Glutamatergic neuron (in vitro differentiated cells): ENCODE measurements at regions not wholly inside any gene's neighbourhood (a gene's known extent, or its start where the extent isn't known, plus 50 kb on each side); places are given as distances from the start of the nearest gene placed in this dataset.
"Not testable (repeated sequence)": the region's sequence is repeated elsewhere in the genome, so short reads cannot be mapped to it uniquely, and the experiment has no call there.

Experiments used
- DNase-seq: peaks from one replicate; pipeline ENCODE4 v3.0.0; 2022
- H3K27ac Mint-ChIP-seq: one replicate; pipeline ENCODE4 v1.8.0; 2020; ENCODE audit warnings: mild to moderate bottlenecking, mixed read lengths, inconsistent platforms; ENCODE audit not compliant: unreplicated experiment
- H3K27me3 Mint-ChIP-seq: one replicate; pipeline ENCODE4 v1.8.0; 2020; ENCODE audit warnings: mild to moderate bottlenecking, moderate library complexity, mixed read lengths, inconsistent platforms; ENCODE audit not compliant: unreplicated experiment
- H3K36me3 Mint-ChIP-seq: one replicate; pipeline ENCODE4 v1.8.0; 2020; ENCODE audit warnings: mild to moderate bottlenecking, mixed read lengths, inconsistent platforms; ENCODE audit not compliant: unreplicated experiment
- H3K4me1 Mint-ChIP-seq: one replicate; pipeline ENCODE4 v1.8.0; 2020; ENCODE audit warnings: mild to moderate bottlenecking, low read depth, mixed read lengths, inconsistent platforms; ENCODE audit not compliant: unreplicated experiment
- H3K4me3 Mint-ChIP-seq: one replicate; pipeline ENCODE4 v1.8.0; 2020; ENCODE audit warnings: mild to moderate bottlenecking, mixed read lengths, inconsistent platforms; ENCODE audit not compliant: unreplicated experiment
- H3K9me3 Mint-ChIP-seq: one replicate; pipeline ENCODE4 v1.8.0; 2020; ENCODE audit warnings: mild to moderate bottlenecking, moderate library complexity, mixed read lengths, inconsistent platforms; ENCODE audit not compliant: unreplicated experiment

DNA sequence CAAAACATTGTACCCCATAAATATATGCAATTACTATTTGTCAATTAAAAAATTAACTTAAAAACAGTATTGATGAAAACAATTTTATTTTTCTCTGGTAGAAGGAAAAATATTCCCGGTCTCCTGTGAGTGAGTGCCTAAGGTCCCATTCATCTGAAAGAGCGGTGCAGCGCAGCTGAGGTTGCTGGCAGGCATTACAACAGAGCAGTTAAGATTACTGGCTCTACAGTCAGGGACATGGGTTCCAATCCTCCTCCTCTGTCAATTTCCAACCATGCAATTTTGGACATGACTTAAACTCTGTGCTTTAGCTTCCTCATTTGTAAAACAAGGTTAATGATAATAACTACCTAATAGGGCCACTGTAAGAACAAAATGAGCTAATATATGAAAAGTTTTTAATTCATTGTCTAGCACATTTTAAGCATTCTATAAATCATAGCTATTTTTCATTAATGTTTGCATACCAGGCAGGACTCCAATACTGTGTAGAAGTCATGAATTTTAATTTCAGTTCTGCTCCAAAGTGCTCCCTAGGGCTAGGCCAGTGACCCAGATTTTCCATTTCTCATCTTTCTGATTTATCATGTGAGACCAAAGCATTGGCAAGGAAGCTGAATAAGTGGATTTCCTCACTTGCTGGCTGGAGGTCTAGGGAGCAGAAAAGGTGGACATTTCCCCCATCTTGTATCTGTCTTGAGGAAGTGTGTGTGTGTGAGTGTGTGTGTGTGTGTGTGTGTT, 174.2 kb upstream of the NBPF19 start:
- not testable (repeated sequence) for H3K4me3 Mint-ChIP-seq, H3K9me3 Mint-ChIP-seq, H3K27me3 Mint-ChIP-seq, DNase-seq, H3K4me1 Mint-ChIP-seq, H3K36me3 Mint-ChIP-seq, H3K27ac Mint-ChIP-seq

DNA sequence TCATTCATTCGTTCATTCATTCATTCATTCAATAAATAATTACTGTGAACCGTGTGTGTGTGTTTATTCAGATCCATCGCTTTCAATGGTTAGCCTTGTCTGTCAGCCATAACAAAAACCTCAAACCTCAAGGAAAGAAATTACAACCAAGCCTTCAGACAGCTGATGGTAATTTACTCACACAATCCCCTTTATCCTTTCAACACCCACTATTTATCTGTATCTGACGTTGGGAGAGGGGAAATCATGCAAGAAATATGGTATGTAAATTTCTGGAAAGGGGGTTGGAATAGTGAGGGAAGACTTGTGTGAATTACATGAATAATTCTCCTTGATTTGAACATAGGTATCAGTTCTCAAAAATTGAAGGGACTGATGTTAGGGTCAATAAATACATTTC, 173.6 kb upstream of the NBPF19 start:
- not testable (repeated sequence) for H3K4me1 Mint-ChIP-seq, H3K36me3 Mint-ChIP-seq, H3K27me3 Mint-ChIP-seq, H3K4me3 Mint-ChIP-seq, H3K9me3 Mint-ChIP-seq, DNase-seq, H3K27ac Mint-ChIP-seq

DNA sequence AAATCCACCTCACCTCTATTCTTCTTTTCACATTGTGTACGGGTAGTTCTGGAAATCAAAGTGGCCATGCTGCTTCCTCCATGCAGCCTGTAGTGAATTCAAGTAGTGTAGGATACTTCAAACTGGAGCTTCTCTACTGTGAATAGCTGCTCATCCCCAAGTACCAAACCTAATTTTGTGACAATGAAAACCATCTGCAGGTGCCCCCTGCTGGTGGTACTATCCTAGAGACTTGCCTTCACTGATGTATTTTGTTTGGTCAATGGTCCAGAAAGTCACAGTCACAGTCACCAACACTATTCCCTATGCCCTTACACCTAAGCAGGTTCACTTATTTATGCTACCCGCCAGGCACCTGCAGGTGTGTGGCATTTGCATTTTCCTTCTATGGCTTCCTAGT, 170.0 kb upstream of the NBPF19 start:
- not testable (repeated sequence) for H3K9me3 Mint-ChIP-seq, H3K27ac Mint-ChIP-seq, H3K27me3 Mint-ChIP-seq, H3K4me3 Mint-ChIP-seq, H3K36me3 Mint-ChIP-seq, DNase-seq, H3K4me1 Mint-ChIP-seq

DNA sequence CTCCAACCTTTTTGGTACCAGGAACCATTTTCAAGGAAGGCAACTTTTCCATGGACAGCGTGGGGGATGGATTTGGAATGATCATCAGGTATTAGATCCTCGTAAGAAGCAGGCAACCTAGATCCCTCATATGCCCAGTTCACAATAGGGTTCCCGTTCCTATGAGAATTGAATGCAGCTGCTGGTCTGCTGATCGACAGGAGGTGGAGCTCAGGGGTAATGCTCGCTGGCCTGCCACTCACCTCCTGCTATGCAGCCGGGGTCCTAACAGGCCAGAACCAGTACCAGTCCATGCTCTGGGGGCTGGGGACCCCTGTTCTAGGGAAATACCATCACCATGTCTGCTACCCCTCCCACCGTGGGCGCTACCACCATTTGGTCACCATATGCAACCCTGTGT, 167.2 kb upstream of the NBPF19 start:
- not testable (repeated sequence) for H3K4me1 Mint-ChIP-seq, H3K4me3 Mint-ChIP-seq, H3K36me3 Mint-ChIP-seq, H3K27ac Mint-ChIP-seq, H3K27me3 Mint-ChIP-seq, DNase-seq, H3K9me3 Mint-ChIP-seq

DNA sequence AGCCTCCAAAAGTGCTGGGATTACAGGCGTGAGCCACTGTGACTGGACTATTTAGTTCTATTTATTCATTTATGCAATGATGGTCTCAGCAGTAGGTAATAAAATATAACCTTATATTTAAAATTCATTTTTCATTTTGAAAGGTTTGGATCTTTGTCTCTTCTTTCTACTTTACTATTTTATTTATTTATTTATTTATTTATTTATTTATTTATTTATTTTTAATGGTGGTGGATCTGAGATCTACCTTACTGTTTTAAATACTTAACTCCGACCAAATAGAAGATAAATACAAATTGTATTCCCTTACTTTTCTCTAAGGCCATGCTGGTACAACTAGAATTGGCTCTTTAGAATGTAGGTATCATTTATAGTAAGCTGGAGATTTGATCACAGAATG, 159.9 kb upstream of the NBPF19 start:
- H3K27me3 Mint-ChIP-seq, H3K4me3 Mint-ChIP-seq, H3K4me1 Mint-ChIP-seq, H3K27ac Mint-ChIP-seq, DNase-seq, H3K9me3 Mint-ChIP-seq, H3K36me3 Mint-ChIP-seq: not testable (repeated sequence)

DNA sequence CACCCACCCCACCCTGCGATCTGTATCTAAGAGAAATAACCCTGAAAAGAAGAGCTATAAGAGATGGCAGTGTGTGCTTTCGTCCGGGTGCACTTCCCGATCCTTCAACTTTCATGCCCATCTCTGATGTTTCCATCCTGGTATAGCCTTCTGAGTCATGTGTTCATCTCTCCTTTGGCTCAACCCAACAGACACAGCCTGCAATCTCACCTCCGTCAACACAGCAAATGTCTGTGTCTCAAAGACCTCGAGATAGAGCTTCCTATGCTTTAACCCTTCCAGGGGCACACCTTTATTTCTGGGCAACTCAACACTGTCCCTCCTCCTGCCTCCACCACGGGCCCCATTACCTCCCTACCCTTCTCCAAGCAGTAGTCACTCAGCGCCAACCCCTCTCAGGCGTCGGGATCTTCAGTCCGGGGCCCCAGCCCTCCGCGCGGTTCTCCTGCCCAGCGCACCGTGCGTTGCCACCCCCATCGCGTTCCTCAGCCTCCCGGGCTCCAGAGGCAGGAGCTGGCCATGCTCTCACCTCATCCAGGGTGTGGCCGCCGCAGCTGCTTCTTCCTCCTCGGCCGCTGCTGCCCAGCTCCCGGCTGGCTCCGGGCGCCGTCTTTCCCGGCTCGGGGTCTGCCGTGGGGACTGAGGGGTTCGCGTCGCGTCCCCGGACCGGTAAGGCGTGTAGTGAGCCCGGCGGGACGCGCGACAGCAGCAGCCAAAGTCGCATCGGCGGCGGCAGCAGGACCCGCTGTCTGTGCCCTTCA, 153.7 kb upstream of the NBPF19 start:
- not testable (repeated sequence) for H3K27ac Mint-ChIP-seq, H3K4me3 Mint-ChIP-seq, DNase-seq, H3K4me1 Mint-ChIP-seq, H3K36me3 Mint-ChIP-seq, H3K27me3 Mint-ChIP-seq, H3K9me3 Mint-ChIP-seq

DNA sequence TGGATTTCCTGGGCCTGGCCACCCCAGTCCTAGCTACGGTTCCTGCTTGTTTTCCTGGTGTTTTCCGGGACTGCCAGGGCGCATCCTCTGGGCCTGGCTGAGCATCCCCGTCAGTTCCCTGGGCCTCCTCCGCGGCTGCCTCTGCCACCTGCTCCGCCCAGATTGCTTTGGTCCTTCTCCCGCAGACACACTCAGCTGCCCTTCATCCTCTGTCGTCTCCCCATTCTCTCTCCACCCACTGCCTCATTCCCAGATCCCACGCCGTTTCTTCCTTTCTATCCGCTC, 153.2 kb upstream of the NBPF19 start:
- not testable (repeated sequence) for H3K4me3 Mint-ChIP-seq, H3K27me3 Mint-ChIP-seq, DNase-seq, H3K4me1 Mint-ChIP-seq, H3K27ac Mint-ChIP-seq, H3K36me3 Mint-ChIP-seq, H3K9me3 Mint-ChIP-seq

DNA sequence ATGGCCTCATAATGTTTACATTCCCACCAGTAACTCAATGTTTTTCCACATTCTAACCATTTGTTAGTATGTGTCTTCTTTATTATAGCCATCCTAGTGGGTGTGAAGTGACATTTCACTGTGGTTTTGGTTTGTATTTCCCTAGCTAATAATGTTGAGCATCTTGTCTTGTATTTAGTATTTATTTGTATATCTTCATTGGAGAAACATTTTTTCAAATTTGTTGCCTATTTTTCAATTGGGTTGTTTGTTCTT, 144.8 kb upstream of the NBPF19 start:
- not testable (repeated sequence) for H3K4me1 Mint-ChIP-seq, H3K36me3 Mint-ChIP-seq, H3K27ac Mint-ChIP-seq, H3K9me3 Mint-ChIP-seq, H3K27me3 Mint-ChIP-seq, DNase-seq, H3K4me3 Mint-ChIP-seq

DNA sequence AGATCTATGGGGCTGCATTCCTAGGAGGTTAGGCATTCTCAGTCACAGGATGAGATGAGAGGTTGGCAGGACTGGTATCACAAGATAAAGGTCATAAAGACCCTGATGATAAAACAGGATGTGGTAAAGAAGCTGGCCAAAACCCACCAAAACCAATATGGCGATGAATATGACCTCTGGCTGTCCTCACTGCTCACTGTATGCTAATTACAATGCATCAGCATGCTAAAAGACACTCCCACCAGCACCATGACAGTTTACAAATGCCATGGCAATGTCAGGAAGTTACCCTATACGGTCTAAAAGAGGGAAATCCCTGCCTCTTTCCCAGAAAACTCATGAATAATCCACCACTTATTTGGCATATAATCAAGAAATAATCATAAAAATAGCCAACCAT, 138.8 kb upstream of the NBPF19 start:
- not testable (repeated sequence) for H3K27me3 Mint-ChIP-seq, H3K4me1 Mint-ChIP-seq, H3K9me3 Mint-ChIP-seq, H3K27ac Mint-ChIP-seq, H3K36me3 Mint-ChIP-seq, H3K4me3 Mint-ChIP-seq, DNase-seq

DNA sequence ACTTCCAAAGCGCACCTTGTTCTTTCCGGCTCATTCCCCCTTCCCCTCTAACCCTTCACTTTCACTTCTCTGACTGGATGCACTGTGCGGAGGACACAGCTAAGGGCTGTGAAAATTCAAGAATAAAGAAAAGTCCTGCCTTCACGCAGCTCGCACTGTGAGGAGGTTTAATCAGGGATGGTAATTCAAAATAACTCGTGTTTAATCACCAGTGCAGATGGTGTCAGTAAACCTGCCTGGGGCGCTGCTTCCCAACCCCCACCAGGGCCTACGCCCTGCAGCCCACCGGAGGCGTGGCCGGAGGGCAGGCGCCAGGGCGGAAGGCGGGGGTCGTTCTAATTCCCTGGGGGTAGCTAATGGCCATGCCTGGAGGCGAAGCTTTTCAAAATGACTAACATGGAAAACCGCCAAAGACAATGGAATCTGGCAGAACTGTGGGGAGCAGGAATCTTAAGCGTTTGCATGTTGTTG, 136.6 kb upstream of the NBPF19 start:
- not testable (repeated sequence) for H3K4me3 Mint-ChIP-seq, H3K27ac Mint-ChIP-seq, DNase-seq, H3K27me3 Mint-ChIP-seq, H3K4me1 Mint-ChIP-seq, H3K36me3 Mint-ChIP-seq, H3K9me3 Mint-ChIP-seq

DNA sequence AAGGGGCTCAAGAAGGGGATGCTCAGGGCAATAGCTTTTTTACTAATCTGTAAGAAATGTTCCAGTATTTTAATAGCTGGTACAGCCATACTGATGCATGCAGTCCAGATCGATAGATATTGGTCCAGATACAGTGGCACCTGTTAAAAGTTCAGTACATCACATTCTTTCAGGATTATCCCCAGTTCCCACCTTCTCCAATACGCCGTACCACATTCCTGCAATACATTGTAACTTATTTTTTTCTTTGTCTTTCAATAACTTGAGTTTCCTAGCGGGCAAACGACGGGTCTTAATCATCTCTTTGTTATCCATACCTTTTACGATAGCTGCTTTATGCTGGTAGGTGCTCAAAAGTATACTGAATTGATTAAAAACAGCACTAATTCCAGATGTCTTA, 136.1 kb upstream of the NBPF19 start:
- not testable (repeated sequence) for H3K4me3 Mint-ChIP-seq, H3K27me3 Mint-ChIP-seq, H3K27ac Mint-ChIP-seq, DNase-seq, H3K36me3 Mint-ChIP-seq, H3K4me1 Mint-ChIP-seq, H3K9me3 Mint-ChIP-seq

DNA sequence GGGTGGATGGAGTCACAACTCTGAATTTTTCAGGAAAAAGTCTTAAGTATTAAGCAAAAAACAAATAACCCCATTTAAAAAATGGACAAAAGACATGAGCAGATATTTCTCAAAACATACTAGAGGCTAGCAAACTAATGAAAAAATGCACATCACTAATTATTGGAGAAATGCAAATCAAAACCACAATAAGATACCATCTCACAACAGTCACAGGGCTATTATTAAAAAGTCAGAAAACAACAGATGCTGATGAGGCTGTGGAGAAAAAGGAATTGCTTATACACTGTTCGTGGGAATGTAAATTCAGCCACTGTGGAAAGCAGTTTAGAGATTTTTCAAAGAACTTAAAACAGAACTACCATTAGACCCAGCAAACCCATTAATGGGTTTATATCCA, 125.4 kb upstream of the NBPF19 start:
- not testable (repeated sequence) for H3K27me3 Mint-ChIP-seq, H3K9me3 Mint-ChIP-seq, DNase-seq, H3K27ac Mint-ChIP-seq, H3K4me1 Mint-ChIP-seq, H3K4me3 Mint-ChIP-seq, H3K36me3 Mint-ChIP-seq

DNA sequence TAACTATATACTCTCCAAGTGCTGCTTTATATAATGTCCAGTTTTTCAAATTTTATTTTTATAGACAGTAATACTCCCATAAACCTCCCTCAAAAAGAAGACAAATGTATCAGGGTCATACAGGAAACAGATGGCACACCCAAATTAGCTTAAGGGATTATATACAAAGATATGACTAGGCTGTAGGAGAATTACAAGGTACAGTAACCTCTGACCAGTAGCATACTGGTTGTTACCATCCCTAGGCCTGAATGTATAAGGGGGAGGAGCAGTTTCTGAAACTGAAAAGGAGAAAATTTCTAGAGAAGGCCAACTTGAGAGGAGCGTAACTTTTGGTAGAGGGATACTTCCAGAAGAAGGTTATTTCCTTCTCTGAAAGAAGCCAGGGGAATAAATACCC, 122.6 kb upstream of the NBPF19 start:
- not testable (repeated sequence) for H3K4me1 Mint-ChIP-seq, H3K36me3 Mint-ChIP-seq, H3K4me3 Mint-ChIP-seq, H3K9me3 Mint-ChIP-seq, H3K27me3 Mint-ChIP-seq, H3K27ac Mint-ChIP-seq, DNase-seq
